GM19351 (cell line): ENCODE measurements at regions not wholly inside any gene's neighbourhood (a gene's known extent, or its start where the extent isn't known, plus 50 kb on each side); places are given as distances from the start of the nearest gene placed in this dataset.

Experiments used
- ATAC-seq: cut with Tn5 transposase; IDR thresholded peaks from one replicate; pipeline ENCODE4 v1.9.1; 2021; ENCODE audit warnings: mild to moderate bottlenecking, moderate library complexity; ENCODE audit not compliant: unreplicated experiment

DNA sequence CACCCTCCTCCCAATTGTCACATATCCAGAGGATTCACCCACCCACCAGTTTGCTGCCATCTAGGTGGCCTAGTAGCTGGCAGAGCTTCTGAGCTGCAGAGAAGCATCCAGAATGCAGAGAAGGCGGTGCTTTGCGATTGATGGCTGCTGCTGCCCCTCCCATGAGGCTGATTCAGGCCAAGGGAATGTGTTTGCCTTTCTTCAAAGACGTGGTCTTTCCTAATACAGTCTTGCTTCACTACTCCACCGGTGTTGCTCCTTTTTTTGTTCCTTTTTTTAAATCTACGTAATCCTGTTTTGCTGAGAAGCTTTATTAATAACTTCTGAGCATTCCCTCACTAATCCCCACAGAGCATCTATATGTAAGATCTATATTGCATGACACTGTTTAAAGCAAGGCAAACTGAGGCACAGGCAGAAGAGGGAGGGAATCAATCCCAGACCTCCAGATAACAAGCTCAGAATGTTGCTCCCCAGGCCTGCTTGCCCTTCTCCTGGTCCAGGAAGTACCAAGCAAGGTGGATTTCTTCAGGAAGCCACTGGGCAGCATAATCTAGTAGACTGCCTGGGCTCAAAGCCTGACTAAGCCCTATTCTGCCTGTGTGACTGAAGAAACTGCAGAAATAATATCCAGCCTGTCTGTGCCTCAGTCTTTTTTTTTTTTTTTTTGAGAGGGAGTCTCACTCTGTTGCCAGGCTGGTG, 275.5 kb upstream of the FMN2 start:
- no peak for ATAC-seq

DNA sequence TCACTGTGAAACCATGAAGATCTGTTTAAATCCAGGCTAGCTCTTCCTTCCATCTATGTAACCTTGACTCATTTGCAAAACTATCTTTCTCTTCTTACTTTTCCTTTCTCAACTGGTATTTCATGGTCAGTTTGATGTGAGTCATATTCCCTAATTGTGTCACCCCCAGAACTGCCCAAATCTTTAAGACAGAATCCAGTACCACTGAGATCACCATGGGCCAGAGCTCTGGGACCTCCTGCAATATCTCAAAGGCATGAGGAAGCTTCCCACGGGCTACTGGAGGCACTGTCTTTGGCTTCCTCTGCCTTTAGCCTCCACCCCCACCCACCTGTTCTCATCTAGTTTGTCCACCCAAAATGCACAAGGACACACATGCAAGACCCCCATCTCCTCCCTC, 274.4 kb upstream of the FMN2 start:
- ATAC-seq: no peak

DNA sequence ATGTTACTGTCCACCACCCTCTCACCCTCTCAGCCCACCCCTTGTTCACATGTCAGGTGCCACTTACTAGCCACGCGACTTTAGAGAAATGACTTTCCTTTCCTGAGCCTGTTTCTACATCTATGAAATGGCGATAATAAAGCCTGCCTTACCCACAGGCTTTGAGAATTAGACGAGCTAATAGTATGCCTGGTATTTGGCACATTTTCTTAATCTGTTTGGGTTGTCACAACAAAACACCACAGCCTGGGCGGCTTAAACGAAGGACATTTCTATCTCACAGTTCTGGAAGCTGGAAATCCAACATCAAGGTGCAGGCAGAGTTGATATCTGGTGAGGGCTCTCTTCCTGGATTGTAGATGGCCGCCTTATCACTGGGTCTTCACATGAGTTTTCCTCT, 273.9 kb upstream of the FMN2 start:
- ATAC-seq: no peak

DNA sequence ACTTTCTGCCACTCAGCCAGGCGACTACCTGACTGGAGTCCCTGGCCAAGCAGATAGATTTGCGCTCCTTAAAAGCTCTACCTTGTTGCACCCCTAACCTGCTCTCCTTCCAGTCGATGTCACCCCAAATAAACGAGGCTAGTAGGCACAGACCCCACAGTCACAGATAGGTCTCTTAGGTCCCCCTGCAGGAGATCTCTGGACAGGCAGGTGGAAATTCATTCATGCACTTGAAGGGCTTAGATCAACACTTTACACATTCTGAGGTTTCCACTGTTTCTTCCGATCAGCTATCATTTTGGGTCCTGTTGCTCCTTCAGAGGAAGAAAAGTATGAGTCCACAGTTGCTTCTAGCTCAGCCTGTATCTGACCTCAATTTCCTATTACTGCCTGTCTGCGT, 272.6 kb upstream of the FMN2 start:
- no peak for ATAC-seq

DNA sequence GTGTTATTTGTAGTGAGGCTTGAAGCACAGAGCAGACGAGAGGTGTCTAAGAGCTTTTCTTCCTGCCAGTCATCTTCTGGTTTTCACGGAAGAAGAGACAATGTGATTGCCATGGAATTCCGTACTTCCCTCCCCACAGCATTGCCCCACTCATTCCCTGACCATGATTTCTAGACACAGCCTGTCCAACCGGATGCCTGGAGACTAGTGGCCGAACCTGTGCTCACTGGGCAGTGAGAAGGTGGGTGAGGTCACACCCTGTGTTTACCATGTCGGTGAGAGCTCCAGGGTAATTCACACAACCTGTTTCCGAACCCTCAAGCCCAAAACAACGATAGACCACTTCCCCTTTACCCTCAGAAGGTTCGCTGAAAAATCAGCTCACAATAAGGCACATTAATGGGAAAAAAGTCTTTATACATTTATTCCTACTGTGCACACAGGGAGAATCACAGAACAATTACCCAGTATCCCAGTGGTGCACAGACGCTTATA, 271.9 kb upstream of the FMN2 start:
- ATAC-seq: no peak

DNA sequence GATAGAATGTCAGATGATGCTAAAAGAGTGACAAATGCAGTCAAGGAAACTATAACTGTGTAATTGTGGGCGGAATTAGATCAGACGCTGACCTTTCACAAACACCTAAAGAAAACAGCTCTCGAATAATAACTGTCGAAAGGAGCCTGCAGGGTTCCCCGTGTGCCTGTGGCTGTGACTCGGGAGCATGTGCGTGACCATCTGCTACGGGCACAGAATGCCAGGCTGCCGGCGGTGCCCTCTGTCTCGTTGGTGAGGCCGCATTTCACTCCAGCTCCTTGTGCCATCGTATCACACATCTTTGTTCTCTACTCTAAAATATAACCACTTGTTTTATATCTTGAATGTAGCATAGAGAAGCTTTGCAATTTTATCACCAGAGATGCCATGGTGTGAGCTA, 267.8 kb upstream of the FMN2 start:
- no peak for ATAC-seq

DNA sequence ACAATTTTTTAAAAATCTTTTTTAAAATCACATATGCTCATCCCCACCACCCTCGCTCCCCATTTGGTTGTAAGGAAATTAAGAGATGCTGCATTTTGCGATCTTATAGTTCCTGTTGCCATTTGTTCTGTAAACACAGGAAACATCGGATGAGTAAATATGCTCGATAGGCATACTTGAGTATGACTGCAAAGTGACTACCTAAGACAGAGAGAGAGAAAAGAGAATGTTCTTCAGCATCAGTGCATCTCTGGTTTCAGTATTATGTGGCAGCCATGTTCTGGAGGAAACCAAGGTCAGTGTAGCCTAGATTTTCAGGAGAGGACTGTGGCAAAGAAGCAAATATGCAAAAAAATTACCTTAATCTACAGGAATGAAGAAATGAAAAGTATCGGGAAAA, 265.5 kb upstream of the FMN2 start:
- ATAC-seq: no peak

DNA sequence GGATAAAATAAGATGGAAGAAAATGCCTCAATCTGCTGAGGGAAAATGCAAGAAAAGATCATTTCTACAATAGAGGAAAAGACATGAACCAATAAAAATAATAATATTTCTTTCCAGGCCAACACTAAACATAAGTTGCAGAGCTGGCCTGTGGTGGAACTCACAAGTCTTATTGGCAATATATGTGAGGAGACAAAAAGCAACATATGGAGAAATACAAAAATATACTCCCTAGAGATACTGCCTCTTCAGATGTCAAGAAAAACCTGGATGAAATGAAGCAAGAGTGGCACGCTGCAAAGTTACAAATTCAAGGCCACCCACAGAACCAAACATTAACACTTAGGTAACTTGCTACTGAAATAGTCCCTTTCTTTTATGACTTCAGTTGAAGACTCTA, 264.9 kb upstream of the FMN2 start:
- no peak for ATAC-seq

DNA sequence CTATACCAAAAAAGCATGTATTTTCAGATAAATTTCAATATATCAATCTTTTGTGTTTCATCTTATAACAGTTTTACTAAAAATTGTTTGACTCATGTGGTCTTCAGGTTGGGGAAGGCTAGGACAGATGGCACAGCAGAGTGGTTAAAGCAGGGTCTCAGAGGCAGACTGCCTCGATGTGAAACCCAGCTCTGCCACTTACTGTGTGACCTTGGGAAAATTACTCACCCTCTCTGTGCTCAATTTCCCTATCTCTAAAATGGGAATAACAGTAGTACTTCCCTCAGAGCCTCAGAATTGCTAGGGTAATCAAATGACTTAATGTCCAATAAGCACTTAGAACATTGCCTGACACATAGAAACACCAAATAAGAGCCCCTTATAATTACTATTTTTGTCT, 262.1 kb upstream of the FMN2 start:
- ATAC-seq: no peak

DNA sequence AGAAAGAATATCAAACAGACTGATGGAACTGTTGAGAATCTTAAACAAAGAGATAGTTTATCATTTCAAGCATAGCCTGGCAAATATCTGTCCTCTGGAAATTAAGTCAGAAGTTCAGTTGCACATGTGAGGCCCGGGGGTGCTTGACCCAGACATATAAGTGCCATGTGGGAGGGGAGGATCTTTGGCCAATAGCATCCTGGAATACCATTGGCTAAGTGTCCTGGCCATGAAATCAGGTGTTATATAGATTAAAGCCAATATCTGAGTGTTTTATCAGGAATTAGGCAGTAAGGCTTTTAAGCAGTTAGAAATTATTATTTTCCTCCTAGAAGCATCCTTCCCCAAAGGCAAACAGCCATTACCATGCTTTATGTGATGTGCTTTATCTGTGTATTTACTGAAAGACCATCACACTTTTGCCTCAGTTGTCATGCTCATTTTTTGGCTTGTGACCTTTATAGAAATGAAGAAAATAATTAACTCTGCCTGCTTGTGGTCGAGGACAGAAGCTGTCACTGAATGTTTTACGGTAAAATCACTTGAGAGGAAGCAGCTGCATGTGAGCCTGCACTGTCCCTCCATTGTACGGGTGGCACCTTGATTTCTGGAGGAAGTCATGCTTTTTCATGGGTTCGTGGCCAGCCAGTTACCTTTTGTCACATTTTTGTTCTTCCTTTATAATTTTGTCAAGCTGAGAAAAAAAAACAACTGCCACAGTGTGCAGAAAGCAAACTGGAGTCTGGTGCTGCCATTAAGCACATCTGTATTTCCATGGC, 259.9 kb upstream of the FMN2 start:
- ATAC-seq: no peak

DNA sequence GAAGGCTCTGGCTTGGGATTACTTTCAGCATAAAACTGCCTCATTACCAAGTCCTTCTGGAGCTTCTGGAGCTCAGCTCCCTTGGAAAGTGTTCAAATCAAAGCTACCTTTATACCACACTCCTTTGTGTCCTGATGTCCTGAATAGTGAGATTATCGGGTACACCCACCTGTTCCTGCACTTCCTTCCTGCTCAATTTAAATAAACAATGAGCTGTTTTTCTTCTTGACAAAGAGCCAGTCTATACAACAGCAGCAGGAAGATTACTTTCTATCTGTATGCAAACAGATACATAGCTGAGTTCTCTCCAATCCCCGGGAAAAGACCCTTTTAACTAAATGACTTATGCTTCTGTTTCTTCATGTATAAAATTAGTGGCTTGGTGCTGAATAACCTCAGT, 258.0 kb upstream of the FMN2 start:
- ATAC-seq: no peak

DNA sequence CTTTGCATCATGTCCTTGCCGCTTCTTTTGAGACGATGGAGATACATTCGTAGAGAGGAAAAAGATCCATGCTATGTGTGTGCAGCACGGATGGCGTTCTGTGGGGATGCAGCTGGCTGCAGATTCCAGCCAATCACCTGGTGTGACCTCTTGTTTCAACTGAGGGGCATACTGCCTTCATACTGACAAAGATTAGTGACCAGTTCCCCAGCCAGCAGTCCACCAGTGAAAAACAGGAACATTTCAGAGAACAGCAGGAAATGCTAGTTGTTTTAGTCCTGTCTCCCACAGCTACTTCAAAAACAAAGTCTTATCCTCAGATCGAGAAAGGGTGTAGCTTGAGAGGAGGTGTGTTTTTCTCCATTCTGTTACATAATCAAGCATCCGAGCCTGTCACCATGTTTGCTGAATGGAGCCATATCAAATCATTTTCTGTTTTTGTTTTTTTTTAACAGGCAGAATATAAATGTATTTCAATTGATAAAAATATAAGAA, 255.7 kb upstream of the FMN2 start:
- no peak for ATAC-seq

DNA sequence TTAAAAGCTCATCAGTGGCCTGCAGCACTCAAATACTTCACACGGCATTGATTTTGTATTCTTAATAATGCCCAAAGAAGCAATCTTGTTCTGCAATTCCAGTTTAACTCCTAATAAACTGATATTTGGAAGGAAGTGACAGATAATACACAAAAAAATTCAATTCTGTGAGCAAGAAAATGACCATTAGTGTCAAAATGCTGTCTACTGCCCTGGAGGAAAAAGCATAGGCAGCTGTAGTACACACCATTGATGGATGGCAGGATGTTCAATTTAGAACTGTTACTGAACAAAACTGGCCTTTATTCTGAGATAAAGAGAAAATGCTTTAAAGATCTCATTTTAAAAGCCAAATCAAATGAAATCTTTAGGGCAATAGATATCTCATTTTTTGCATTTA, 251.3 kb upstream of the FMN2 start:
- ATAC-seq: no peak

DNA sequence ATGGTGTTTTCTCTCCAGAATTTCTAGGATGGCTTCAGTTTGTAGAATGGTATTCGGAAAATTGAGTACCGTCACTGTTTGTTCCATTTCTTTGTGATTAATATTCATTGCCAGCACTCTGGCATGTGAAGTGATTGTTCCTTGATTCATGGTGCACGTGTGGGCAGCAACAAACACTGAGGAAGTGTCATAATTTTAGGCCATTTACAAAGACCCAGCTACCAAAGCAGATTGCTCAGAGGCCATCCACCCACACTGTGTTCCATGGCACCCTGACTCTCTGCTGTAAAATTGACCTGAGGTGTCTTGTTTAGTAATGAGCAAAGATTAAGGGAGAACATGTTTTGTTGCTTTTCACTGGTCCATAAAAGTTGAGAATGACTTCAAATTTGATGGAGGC, 250.9 kb upstream of the FMN2 start:
- ATAC-seq: no peak

DNA sequence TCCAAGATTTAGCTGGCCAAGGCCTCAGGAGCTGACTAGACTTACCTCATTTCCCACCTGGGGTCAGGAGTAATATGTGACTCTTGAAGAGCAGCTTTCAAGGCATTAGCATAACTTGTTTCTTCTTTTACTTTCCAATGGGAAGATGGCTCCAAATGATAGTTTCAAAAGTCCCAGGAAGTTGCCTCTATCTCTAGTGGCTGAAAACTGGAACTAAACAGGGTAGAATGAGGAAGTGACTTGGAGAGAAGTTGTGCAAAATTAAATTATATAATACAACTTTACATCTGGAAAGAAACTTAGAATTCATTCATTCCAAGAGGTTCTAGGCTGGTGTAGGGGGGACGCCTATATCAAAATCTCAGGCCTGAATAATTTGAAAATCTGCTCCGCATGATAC, 250.1 kb upstream of the FMN2 start:
- ATAC-seq: no peak

DNA sequence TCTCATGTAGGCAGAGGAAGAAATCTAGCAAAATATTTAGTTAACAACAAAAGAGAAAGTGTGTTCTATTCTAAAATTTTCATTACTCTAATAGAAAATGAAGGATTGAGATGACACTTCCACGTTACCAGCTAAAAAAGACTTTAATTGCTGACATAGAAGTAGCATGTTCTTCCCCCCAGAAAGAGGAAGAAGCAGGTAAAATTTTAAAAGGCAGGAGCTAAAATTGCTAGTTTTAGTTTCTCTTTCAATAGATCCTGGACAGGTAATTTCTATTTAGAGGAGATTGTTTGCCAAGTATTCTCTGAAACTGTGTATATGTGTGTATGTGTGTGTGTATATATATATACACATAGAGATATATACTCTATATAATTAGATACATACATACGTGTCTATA, 248.1 kb upstream of the FMN2 start:
- ATAC-seq: no peak

DNA sequence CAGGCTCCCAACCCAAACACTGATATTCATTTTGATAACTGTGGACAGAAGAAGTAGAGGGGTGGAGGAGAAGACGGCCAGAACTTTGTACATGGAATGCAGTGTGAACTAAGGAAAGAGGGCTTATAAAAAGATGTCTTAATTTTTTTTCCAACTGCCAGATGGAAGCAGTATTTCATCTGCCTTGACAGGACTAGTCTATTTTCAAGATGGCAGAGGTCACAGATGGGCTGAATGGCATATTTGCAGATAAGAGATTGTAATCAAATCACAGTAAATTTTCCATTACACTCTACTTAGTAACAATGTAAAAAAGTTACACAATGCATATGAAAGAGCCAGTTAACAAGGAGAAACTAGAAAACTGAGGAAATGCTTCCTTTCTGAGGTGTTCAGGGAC, 246.8 kb upstream of the FMN2 start:
- no peak for ATAC-seq

DNA sequence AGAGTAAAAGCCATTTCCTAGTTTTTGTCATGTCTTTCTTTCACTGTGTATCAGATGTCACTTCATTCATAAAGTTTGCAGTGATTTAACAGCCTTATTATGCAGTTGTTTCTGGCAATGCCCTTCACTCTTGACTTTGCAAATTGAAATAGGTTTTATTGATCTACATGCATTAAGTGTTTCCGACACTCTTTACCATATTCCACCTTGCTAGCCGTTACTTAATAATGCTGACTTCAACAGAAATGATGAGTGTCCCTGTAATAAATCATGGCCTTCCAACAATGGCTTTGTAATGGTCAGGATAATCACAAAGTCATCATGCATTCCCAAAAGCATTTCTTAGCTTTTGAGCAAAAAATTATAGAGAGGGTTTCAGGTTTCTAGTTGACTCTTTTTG, 236.8 kb upstream of the FMN2 start:
- ATAC-seq: no peak

DNA sequence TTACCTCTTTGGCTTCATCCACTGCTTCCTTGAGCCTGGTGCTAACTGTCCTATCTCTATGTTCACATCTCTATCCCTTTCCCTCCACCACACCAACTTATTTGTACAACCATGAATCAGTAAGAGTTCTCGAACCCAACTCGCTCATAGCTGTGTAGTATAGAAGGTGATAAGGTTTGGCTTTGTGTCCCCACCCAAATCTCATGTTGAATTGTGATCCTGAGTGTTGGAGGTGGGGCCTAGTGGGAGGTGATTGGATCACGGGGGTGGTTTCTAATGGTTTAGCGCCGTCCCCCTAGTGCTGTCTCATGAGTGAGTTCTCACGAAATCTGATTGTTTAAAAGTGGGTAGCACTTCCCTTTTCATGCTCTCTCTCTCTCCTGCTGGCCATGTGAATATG, 235.6 kb upstream of the FMN2 start:
- no peak for ATAC-seq

DNA sequence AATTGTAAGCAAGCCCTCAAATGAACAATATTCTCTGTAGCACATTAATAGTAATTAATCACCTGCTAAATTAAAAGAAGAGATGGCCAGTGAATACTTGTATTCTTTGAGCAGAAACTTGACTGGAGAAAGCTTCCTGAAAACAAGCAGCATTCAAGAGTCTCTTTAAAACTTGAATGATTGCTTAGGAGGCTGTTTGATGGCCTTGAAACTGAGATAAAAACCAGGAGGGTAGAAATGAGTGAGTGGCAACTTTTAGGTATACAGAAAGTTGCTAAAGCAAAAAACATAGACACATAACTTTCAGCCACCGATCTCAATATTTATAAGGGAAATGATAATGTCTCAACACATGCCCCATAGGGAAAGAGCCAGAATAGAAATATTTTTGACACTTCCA, 234.8 kb upstream of the FMN2 start:
- ATAC-seq: no peak

DNA sequence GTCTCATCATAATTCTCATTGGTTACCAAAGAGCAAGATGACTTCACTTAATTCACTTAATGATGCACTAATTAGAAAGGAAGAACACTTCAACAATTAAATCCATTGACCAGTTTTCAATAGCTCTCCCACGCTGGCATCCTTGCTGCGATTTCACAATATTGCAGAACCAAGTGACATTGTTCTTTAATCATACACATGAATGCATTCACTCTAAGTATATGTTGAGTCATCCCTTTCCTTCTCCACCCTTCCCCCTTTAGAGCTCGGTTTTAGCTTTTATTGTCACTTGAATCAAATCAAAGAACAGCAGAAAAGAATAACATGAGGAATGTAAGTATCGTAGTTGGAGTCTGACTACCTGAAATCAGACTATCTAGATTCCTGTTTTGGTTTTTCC, 233.6 kb upstream of the FMN2 start:
- no peak for ATAC-seq

DNA sequence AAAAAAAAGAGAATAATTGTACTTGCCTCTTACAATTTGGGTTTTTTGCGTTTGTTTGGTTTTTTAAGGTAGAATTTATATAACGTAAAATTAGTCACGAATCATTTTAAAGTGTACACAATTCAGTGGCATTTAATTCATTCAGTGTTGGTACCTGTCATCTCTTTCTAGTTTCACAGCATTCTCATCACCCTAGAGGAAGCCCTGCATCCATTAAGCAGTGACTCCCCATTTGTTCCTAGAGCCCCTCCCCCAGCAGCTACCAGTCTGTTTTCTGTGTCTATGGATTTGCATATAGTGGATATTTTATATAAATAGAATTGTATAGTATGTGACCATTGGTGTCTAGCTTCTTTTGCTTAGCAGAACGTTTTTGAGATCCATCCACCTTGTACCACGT, 233.2 kb upstream of the FMN2 start:
- ATAC-seq: no peak
